K562 (cell line): ENCODE measurements at regions not wholly inside any gene's neighbourhood (a gene's known extent, or its start where the extent isn't known, plus 50 kb on each side); places are given as distances from the start of the nearest gene placed in this dataset.

Source experiments
- ATAC-seq: fragments of 200-7000 bp; cut with Tn5 transposase; 3 replicates; pipeline ENCODE4 v1.9.1; 2020; ENCODE audit warnings: moderate library complexity
- BruUV-seq: library from RNA; stranded (reverse); fragments of 400-500 nt; replicated peaks from 2 replicates; lab custom pipeline; 2021; lab: Mats Ljungman, UMichigan
- CTCF ChIA-PET: fragments of 300-600 bp; formaldehyde crosslinking; extraction: SDS; loops from one replicate; lab custom pipeline; 2021; ENCODE audit warnings: low intra/inter-chr PET ratio; lab: Yijun Ruan, JAX
- POLR2A ChIA-PET: fragments of 300-600, 350-650 bp; sonication (Branson Sonifier 250); formaldehyde crosslinking; extraction: SDS; loops from one replicate; lab custom pipeline; 2021; ENCODE audit warnings: antibody characterized with exemption, inconsistent platforms; lab: Yijun Ruan, JAX
- DNase-seq, 4 experiments: peaks; one replicate each; pipeline versions ENCODE4 v3.0.0 to v3.0.0-alpha.2; 2011 to 2018; ENCODE audit warnings: low spot score in 3 of 4, mixed read lengths in 3 of 4; ENCODE audit errors: extremely low read depth in 1 of 4
- FAIRE-seq: peaks from 2 replicates; lab custom pipeline; 2011; peaks lifted over from hg19 to GRCh38; lab: Jason Lieb, UNC
- H2AFZ ChIP-seq: 2 replicates; pipeline ENCODE4 v1.6.0; 2011; ENCODE audit warnings: low read depth, low read length, control low read depth, inconsistent platforms
- H3K27ac ChIP-seq: fragments of 200-600 bp; 3 replicates; pipeline ENCODE4 v1.8.0; 2011; ENCODE audit warnings: low read depth, mild to moderate bottlenecking, control low read depth, inconsistent platforms, low read length, moderate library complexity, mixed read lengths; ENCODE audit errors: extremely low read depth
- H3K27me3 ChIP-seq, 2 experiments: fragments of 300-600 bp in 1 of 2; 2 replicates in 1 of 2; 3 replicates in 1 of 2; pipeline versions ENCODE4 v1.6.0 to v1.8.0; 2011; ENCODE audit warnings: inconsistent platforms in 2 of 2, low read length in 2 of 2, mild to moderate bottlenecking in 1 of 2, mixed read lengths in 1 of 2, moderate library complexity in 1 of 2; ENCODE audit not compliant: control insufficient read depth in 2 of 2, insufficient read depth in 2 of 2
- H3K36me3 ChIP-seq: fragments of 300-600 bp; 3 replicates; pipeline ENCODE4 v1.8.0; 2011; ENCODE audit warnings: mild to moderate bottlenecking, low read length, inconsistent platforms; ENCODE audit not compliant: control insufficient read depth, insufficient read depth
- H3K4me1 ChIP-seq, 2 experiments: fragments of 200-600 bp in 1 of 2; replicated peaks in 1 of 2; 2 replicates in 1 of 2; 3 replicates in 1 of 2; pipeline versions ENCODE4 v1.5.1 to v1.8.0; 2011; ENCODE audit warnings: inconsistent platforms in 2 of 2, low read length in 2 of 2, mild to moderate bottlenecking in 1 of 2, mixed read lengths in 1 of 2, moderate library complexity in 1 of 2; ENCODE audit not compliant: control insufficient read depth in 2 of 2, insufficient read depth in 2 of 2
- H3K4me2 ChIP-seq: 2 replicates; pipeline ENCODE4 v1.6.1; 2011; ENCODE audit warnings: low read length, control low read depth, inconsistent platforms, mixed read lengths; ENCODE audit not compliant: insufficient read depth
- H3K4me3 ChIP-seq: fragments of 200-600 bp; sonication (generic), shearing (Covaris generic); 2 replicates; pipeline ENCODE4 v1.5.1; 2016; ENCODE audit warnings: control low read depth, inconsistent platforms
- H3K79me2 ChIP-seq: fragments of 200-600 bp; 3 replicates; pipeline ENCODE4 v1.8.0; 2011; ENCODE audit warnings: low read length, inconsistent platforms; ENCODE audit not compliant: control insufficient read depth, insufficient read depth
- H3K9ac ChIP-seq, 2 experiments: 2 replicates each; pipeline versions ENCODE4 v1.6.0 to v1.6.1; 2011; ENCODE audit warnings: low read depth in 2 of 2, low read length in 2 of 2, control low read depth in 1 of 2, inconsistent platforms in 1 of 2, mild to moderate bottlenecking in 1 of 2, mixed read lengths in 1 of 2; ENCODE audit not compliant: insufficient read depth in 1 of 2
- H3K9me1 ChIP-seq: one replicate; pipeline ENCODE4 v1.6.0; 2011; ENCODE audit warnings: inconsistent platforms, mild to moderate bottlenecking, low read length, moderate library complexity; ENCODE audit not compliant: control insufficient read depth, insufficient read depth
- H3K9me3 ChIP-seq: replicated peaks from 2 replicates; pipeline ENCODE4 v1.5.1; 2011; ENCODE audit warnings: low read depth, low read length, inconsistent platforms; ENCODE audit not compliant: control insufficient read depth, insufficient read depth
- H4K20me1 ChIP-seq: replicated peaks from 2 replicates; pipeline ENCODE4 v1.6.1; 2011; ENCODE audit warnings: low read length, inconsistent platforms, mixed read lengths; ENCODE audit not compliant: control insufficient read depth, insufficient read depth
- BRF1 ChIP-seq: IDR thresholded peaks from 3 replicates; pipeline ENCODE4 v1.6.1; 2011; ENCODE audit warnings: borderline replicate concordance, mild to moderate bottlenecking; ENCODE audit not compliant: insufficient read length; ENCODE audit errors: extremely low read depth
- DPF2 ChIP-seq: fragments of 450-650 bp; IDR thresholded peaks from 2 replicates; pipeline ENCODE4 v1.6.1; 2016
- ESRRB ChIP-seq: fragments of 250-450 bp; sonication (Bioruptor Pico); IDR thresholded peaks from 2 replicates; pipeline ENCODE4 v1.5.0; 2020; ENCODE audit warnings: mild to moderate bottlenecking, moderate library complexity, borderline replicate concordance
- HNRNPH1 ChIP-seq: fragments of 200-400 bp; formaldehyde crosslinking; optimal IDR thresholded peaks from 2 replicates; pipeline ENCODE3; 2017; ENCODE audit warnings: low read depth, mild to moderate bottlenecking, low read length, moderate library complexity
- IFI16 ChIP-seq: fragments of 250-450 bp; sonication (Bioruptor Pico); IDR thresholded peaks from 2 replicates; pipeline ENCODE4 v2.1.2; 2022; ENCODE audit warnings: mild to moderate bottlenecking, inconsistent platforms
- PTBP1 ChIP-seq: fragments of 200-400 bp; formaldehyde crosslinking; IDR thresholded peaks from 2 replicates; pipeline ENCODE4 v1.6.1; 2017; ENCODE audit warnings: low read depth, low read length
- RHOXF2B ChIP-seq: fragments of 250-450 bp; sonication (Bioruptor Pico); conservative IDR thresholded peaks from 2 replicates; pipeline ENCODE4 v1.5.1; 2021
- SMARCA5 ChIP-seq: fragments of 450-650 bp; IDR thresholded peaks from 2 replicates; pipeline ENCODE4 v1.6.1; 2016
- SRSF9 ChIP-seq: fragments of 200-400 bp; formaldehyde crosslinking; IDR thresholded peaks from 2 replicates; pipeline ENCODE4 v1.6.1; 2017; ENCODE audit warnings: low read depth, low read length, borderline replicate concordance
- TCF3 ChIP-seq: sonication (generic); formaldehyde crosslinking; IDR thresholded peaks from 2 replicates; pipeline ENCODE4 v1.4.0; 2020; ENCODE audit warnings: mild to moderate bottlenecking, missing genetic modification reagents
- U2AF1 ChIP-seq: fragments of 200-400 bp; formaldehyde crosslinking; optimal IDR thresholded peaks from 2 replicates; pipeline ENCODE3; 2017; ENCODE audit warnings: mild to moderate bottlenecking, low read depth, low read length, moderate library complexity
- WHSC1 ChIP-seq: IDR thresholded peaks from one replicate; pipeline ENCODE4 v1.6.1; 2012; ENCODE audit warnings: low read length, control low read depth, inconsistent platforms
- ZNF124 ChIP-seq: sonication (generic); formaldehyde crosslinking; IDR thresholded peaks from 2 replicates; pipeline ENCODE4 v1.8.1; 2022; ENCODE audit warnings: missing genetic modification reagents
- ZNF316 ChIP-seq: fragments of 450-650 bp; IDR thresholded peaks from 2 replicates; pipeline ENCODE4 v1.6.1; 2016
- ZNF76 ChIP-seq: fragments of 250-450 bp; sonication (Bioruptor Pico); IDR thresholded peaks from 2 replicates; pipeline ENCODE4 v1.4.0; 2020; ENCODE audit warnings: mild to moderate bottlenecking, moderate library complexity, borderline replicate concordance
- WGBS: fragments of 100-300 bp; shearing (Covaris generic); methylation state at CpG from one replicate; pipeline ENCODE4 v1.1.6; 2016; ENCODE audit warnings: low coverage, mixed read lengths; ENCODE audit not compliant: insufficient coverage; ENCODE audit errors: missing lambda C conversion rate; 5-methylcytosine and 5-hydroxymethylcytosine counted together
- in situ Hi-C: fragments of 300-500 bp; cut with MboI; formaldehyde crosslinking; loops from 4 replicates; pipeline ENCODE4 v1.15.0; 2018; ENCODE audit warnings: inconsistent platforms, mixed read lengths
- intact Hi-C: fragments of 100-400 bp; cut with micrococcal nuclease; formaldehyde crosslinking; loops from 2 replicates; pipeline ENCODE4 v1.14.2; 2022
- TF ChIP-seq, protein P1 (sequence below): fragments of 250-450 bp; sonication (Bioruptor Pico); IDR thresholded peaks from 2 replicates; pipeline ENCODE4 v1.8.0; 2021; ENCODE audit warnings: mild to moderate bottlenecking, moderate library complexity
- TF ChIP-seq, protein P2 (sequence below): fragments of 250-450 bp; sonication (Bioruptor Pico); IDR thresholded peaks from 2 replicates; pipeline ENCODE4 v1.5.1; 2021; ENCODE audit warnings: mild to moderate bottlenecking
- TF ChIP-seq, protein P3 (sequence below): fragments of 250-450 bp; sonication (Bioruptor Pico); IDR thresholded peaks from 2 replicates; pipeline ENCODE4 v1.8.0; 2022; ENCODE audit warnings: inconsistent platforms, mild to moderate bottlenecking, moderate library complexity, borderline replicate concordance
- TF ChIP-seq, protein P4 (sequence below): sonication (generic); IDR thresholded peaks from 2 replicates; pipeline ENCODE4 v1.6.1; 2016

DNA sequence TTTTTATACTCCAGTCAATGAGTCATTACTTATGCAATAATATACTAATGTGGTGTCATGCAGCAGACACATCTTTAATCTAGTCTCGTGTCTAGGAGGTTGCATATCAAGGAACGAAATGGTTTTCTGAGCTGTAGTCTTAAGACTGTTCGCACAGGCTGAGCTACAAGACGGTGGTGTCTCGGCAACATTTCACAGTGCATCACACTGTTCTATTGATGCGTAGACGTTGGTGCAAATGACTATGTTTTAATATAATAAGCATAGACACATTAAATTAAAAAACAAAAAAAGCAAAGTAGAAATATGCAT, 864.2 kb downstream of the GALR1 start:
- peaks cover 0 to 34% of the 10 kb centered on the region in 2 experiments; a peak in 2 of 5 replicates for H3K27me3 ChIP-seq
- intact Hi-C loops = no loop called here
- DNase-seq (no peak), ATAC-seq (no peak), FAIRE-seq (no peak)
- no peak overlapping the region for H3K4me2 ChIP-seq
- H3K4me3 ChIP-seq = no peak overlapping the region
- no peak overlapping the region for H3K9ac ChIP-seq
- no peaks in the 10 kb centered on the region for H3K9me3 ChIP-seq
- ChIA-PET POLR2A (interaction anchor here (0.8 kb wide), 1 partner anchor 37 kb away, joined by 3 read pairs; no protein-coding TSS in a partner anchor), CTCF (no interaction called here)
- no peaks in the 10 kb centered on the region for H3K4me1 ChIP-seq
- no peaks in the 10 kb centered on the region for H3K79me2 ChIP-seq
- in situ Hi-C loops = no loop called here
- no peak overlapping the region for H3K27ac ChIP-seq
- BruUV-seq = no TSS peak
- H3K9me1 ChIP-seq = no peaks in the 10 kb centered on the region
- H2AFZ ChIP-seq = no peak overlapping the region
- no peak for TF ChIP-seq SRSF9
- no peak for TF ChIP-seq ZNF76 (CRISPR knock-in tag)
- TF ChIP-seq, protein P1, sequence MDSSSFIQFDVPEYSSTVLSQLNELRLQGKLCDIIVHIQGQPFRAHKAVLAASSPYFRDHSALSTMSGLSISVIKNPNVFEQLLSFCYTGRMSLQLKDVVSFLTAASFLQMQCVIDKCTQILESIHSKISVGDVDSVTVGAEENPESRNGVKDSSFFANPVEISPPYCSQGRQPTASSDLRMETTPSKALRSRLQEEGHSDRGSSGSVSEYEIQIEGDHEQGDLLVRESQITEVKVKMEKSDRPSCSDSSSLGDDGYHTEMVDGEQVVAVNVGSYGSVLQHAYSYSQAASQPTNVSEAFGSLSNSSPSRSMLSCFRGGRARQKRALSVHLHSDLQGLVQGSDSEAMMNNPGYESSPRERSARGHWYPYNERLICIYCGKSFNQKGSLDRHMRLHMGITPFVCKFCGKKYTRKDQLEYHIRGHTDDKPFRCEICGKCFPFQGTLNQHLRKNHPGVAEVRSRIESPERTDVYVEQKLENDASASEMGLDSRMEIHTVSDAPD (CRISPR knock-in tag) = no peak
- TF ChIP-seq BRF1 = no peak
- TF ChIP-seq WHSC1 = no peak
- TF ChIP-seq, protein P2, sequence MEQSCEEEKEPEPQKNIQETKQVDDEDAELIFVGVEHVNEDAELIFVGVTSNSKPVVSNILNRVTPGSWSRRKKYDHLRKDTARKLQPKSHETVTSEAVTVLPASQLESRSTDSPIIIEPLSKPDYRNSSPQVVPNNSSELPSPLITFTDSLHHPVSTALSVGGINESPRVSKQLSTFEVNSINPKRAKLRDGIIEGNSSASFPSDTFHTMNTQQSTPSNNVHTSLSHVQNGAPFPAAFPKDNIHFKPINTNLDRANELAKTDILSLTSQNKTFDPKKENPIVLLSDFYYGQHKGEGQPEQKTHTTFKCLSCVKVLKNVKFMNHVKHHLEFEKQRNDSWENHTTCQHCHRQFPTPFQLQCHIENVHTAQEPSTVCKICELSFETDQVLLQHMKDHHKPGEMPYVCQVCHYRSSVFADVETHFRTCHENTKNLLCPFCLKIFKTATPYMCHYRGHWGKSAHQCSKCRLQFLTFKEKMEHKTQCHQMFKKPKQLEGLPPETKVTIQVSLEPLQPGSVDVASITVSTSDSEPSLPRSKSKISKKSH (CRISPR knock-in tag) = no peak
- TF ChIP-seq ZNF124 (CRISPR knock-in tag) = no peak
- TF ChIP-seq ESRRB = no peak
- TF ChIP-seq, protein P3, sequence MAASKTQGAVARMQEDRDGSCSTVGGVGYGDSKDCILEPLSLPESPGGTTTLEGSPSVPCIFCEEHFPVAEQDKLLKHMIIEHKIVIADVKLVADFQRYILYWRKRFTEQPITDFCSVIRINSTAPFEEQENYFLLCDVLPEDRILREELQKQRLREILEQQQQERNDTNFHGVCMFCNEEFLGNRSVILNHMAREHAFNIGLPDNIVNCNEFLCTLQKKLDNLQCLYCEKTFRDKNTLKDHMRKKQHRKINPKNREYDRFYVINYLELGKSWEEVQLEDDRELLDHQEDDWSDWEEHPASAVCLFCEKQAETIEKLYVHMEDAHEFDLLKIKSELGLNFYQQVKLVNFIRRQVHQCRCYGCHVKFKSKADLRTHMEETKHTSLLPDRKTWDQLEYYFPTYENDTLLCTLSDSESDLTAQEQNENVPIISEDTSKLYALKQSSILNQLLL (CRISPR knock-in tag) = no peak
- TF ChIP-seq, protein P4, sequence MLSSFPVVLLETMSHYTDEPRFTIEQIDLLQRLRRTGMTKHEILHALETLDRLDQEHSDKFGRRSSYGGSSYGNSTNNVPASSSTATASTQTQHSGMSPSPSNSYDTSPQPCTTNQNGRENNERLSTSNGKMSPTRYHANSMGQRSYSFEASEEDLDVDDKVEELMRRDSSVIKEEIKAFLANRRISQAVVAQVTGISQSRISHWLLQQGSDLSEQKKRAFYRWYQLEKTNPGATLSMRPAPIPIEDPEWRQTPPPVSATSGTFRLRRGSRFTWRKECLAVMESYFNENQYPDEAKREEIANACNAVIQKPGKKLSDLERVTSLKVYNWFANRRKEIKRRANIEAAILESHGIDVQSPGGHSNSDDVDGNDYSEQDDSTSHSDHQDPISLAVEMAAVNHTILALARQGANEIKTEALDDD = no peak
- no peak for TF ChIP-seq DPF2
- TF ChIP-seq HNRNPH1 = no peak
- TF ChIP-seq IFI16 (CRISPR knock-in tag) = no peak
- no peak for TF ChIP-seq SMARCA5
- TF ChIP-seq RHOXF2B (CRISPR knock-in tag) = no peak
- TF ChIP-seq PTBP1 = no peak
- no peak for TF ChIP-seq TCF3 (CRISPR knock-in tag)
- no peak for TF ChIP-seq ZNF316
- TF ChIP-seq U2AF1 = no peak
- 0% methylated on average over 7 of the region's 7 CpGs for WGBS
- H4K20me1 ChIP-seq = no peaks in the 10 kb centered on the region
- H3K36me3 ChIP-seq = no peaks in the 10 kb centered on the region
